Astrocyte of the cerebellum (primary cell): ENCODE measurements at regions not wholly inside any gene's neighbourhood (a gene's known extent, or its start where the extent isn't known, plus 50 kb on each side); places are given as distances from the start of the nearest gene placed in this dataset.

Experiments used
- DNase-seq: peaks from one replicate; pipeline ENCODE4 v3.0.0-alpha.2; 2011; ENCODE audit warnings: low read depth
- H3K4me3 ChIP-seq: 2 replicates; pipeline ENCODE4 v1.5.1; 2011; ENCODE audit warnings: mild to moderate bottlenecking, low read depth, low read length, moderate library complexity
- CTCF ChIP-seq: IDR thresholded peaks from 2 replicates; pipeline ENCODE4 v1.5.1; 2012; ENCODE audit warnings: low read length, low read depth, moderate library complexity, mild to moderate bottlenecking; ENCODE audit errors: missing control alignments
- in situ Hi-C: cut with HindIII; loops from 2 replicates; pipeline ENCODE4 v1.10.0; 2017; ENCODE audit warnings: low sequenced_read_pairs

- no peak for DNase-seq
- in situ Hi-C loops = no loop called here
- H3K4me3 ChIP-seq = no peak overlapping the region
- TF ChIP-seq CTCF = no peak
Measured at GRCh38 chr7:136167991-136168390, 190.8 kb upstream of the MTPN start.

- no peak for TF ChIP-seq CTCF
- H3K4me3 ChIP-seq = no peak overlapping the region
- DNase-seq = no peak
- in situ Hi-C loops = no loop called here
Measured at GRCh38 chr7:136166521-136166920, 189.4 kb upstream of the MTPN start.

GRCh38 chr7:136163340-136163801 is 186.2 kb upstream of the MTPN start:
- no peak for DNase-seq
- in situ Hi-C loops = no loop called here
- TF ChIP-seq CTCF = no peak
- no peak overlapping the region for H3K4me3 ChIP-seq

- TF ChIP-seq CTCF = no peak
- no peak overlapping the region for H3K4me3 ChIP-seq
- in situ Hi-C loops = no loop called here
- DNase-seq = no peak
Measured at GRCh38 chr7:136150311-136150710, 173.2 kb upstream of the MTPN start.

- H3K4me3 ChIP-seq = no peak overlapping the region
- TF ChIP-seq CTCF = no peak
- in situ Hi-C loops = no loop called here
- DNase-seq = no peak
Measured at GRCh38 chr7:136148920-136149319, 171.8 kb upstream of the MTPN start.

GRCh38 chr7:136146925-136147324 is 169.8 kb upstream of the MTPN start:
- no peak for TF ChIP-seq CTCF
- no peak for DNase-seq
- in situ Hi-C loops = no loop called here
- H3K4me3 ChIP-seq = no peak overlapping the region

GRCh38 chr7:136144182-136144581 is 167.0 kb upstream of the MTPN start:
- in situ Hi-C loops = no loop called here
- no peak for TF ChIP-seq CTCF
- no peak for DNase-seq
- H3K4me3 ChIP-seq = no peak overlapping the region
